GM23248 (cell line): ENCODE measurements at regions not wholly inside any gene's neighbourhood (a gene's known extent, or its start where the extent isn't known, plus 50 kb on each side); places are given as distances from the start of the nearest gene placed in this dataset.

Experiments used
- DNase-seq: peaks from one replicate; pipeline ENCODE4 v3.0.0-alpha.2; 2015
- H2AFZ ChIP-seq: fragments of 200-600 bp; sonication (generic); 2 replicates; pipeline ENCODE4 v1.6.1; 2016; ENCODE audit warnings: antibody characterized with exemption
- H3F3A ChIP-seq: fragments of 200-600 bp; sonication (generic); 2 replicates; pipeline ENCODE4 v1.6.1; 2016; ENCODE audit warnings: mild to moderate bottlenecking, antibody characterized with exemption, mixed run types; ENCODE audit not compliant: insufficient read depth
- H3K27ac ChIP-seq: fragments of 200-600 bp; sonication (generic); 2 replicates; pipeline ENCODE4 v1.5.1; 2016; ENCODE audit warnings: mild to moderate bottlenecking
- H3K27me3 ChIP-seq: fragments of 200-600 bp; sonication (generic); replicated peaks from 2 replicates; pipeline ENCODE4 v1.6.1; 2016; ENCODE audit warnings: mild to moderate bottlenecking; ENCODE audit not compliant: insufficient read depth
- H3K36me3 ChIP-seq: fragments of 200-600 bp; sonication (generic); 2 replicates; pipeline ENCODE4 v1.6.1; 2016; ENCODE audit warnings: low read depth, mild to moderate bottlenecking
- H3K4me1 ChIP-seq: fragments of 200-600 bp; sonication (generic); 2 replicates; pipeline ENCODE4 v1.6.1; 2016; ENCODE audit warnings: mild to moderate bottlenecking; ENCODE audit not compliant: insufficient read depth
- H3K4me2 ChIP-seq: fragments of 200-600 bp; sonication (generic); one replicate; pipeline ENCODE4 v1.6.1; 2016; ENCODE audit warnings: mild to moderate bottlenecking; ENCODE audit not compliant: unreplicated experiment
- H3K4me3 ChIP-seq: fragments of 200-600 bp; sonication (generic); 2 replicates; pipeline ENCODE4 v1.5.1; 2016; ENCODE audit warnings: mild to moderate bottlenecking
- H3K79me2 ChIP-seq: fragments of 200-600 bp; sonication (generic); 2 replicates; pipeline ENCODE4 v1.6.1; 2016; ENCODE audit warnings: mild to moderate bottlenecking; ENCODE audit not compliant: insufficient read depth
- H3K9ac ChIP-seq: fragments of 200-600 bp; sonication (generic); 2 replicates; pipeline ENCODE4 v1.6.1; 2016; ENCODE audit warnings: mild to moderate bottlenecking
- H3K9me2 ChIP-seq: fragments of 200-600 bp; sonication (generic); 2 replicates; pipeline ENCODE4 v1.6.1; 2016; ENCODE audit warnings: mixed run types, mild to moderate bottlenecking, moderate library complexity; ENCODE audit not compliant: insufficient read depth
- H3K9me3 ChIP-seq: fragments of 200-600 bp; sonication (generic); one replicate; pipeline ENCODE4 v1.6.1; 2017; ENCODE audit warnings: low read depth
- H4K20me1 ChIP-seq: fragments of 200-600 bp; sonication (generic); 2 replicates; pipeline ENCODE4 v1.6.0; 2016; ENCODE audit not compliant: insufficient read depth
- EZH2 ChIP-seq: fragments of 200-600 bp; sonication (generic); IDR thresholded peaks from 2 replicates; pipeline ENCODE4 v1.6.1; 2018; ENCODE audit warnings: antibody characterized with exemption, mild to moderate bottlenecking; ENCODE audit not compliant: insufficient read depth, poor library complexity, severe bottlenecking
- EZH2phosphoT487 ChIP-seq: fragments of 200-600 bp; sonication (generic); IDR thresholded peaks from 2 replicates; pipeline ENCODE4 v1.6.1; 2018; ENCODE audit warnings: antibody characterized with exemption, moderate library complexity, mild to moderate bottlenecking, low read depth; ENCODE audit not compliant: insufficient read depth
- WGBS, 2 experiments: methylation state at CpG; one replicate each; pipeline ENCODE4 v1.1.6; 2015 to 2017; ENCODE audit warnings: low lambda C conversion rate in 2 of 2, low coverage in 1 of 2; ENCODE audit errors: missing lambda C conversion rate in 2 of 2; 5-methylcytosine and 5-hydroxymethylcytosine counted together
- in situ Hi-C: fragments of 300-500 bp; cut with MboI; formaldehyde crosslinking; loops from 2 replicates; pipeline ENCODE4 v1.15.0; 2020

DNA sequence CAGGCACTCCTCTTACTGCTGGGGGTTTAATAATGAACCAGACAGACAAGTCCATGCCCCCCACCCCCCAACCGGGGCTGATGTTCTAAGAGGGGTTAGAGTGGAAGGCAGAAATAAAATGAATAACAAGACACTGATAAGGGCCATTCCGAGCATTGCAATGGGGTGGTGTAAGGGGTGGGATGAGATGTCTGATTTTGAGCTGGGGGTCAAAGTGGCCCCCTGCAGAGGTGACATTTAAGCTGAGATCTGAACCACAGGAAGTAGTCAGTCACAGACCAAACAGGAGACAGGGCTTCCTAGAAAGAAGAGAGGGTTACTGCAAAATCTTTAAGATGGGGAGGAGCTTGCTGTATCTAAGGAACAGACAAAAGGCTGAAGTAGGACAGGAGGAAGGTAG lies 180.6 kb upstream of the SH3BP4 start:
- TF ChIP-seq EZH2phosphoT487 (no peak), EZH2 (no peak)
- Histone ChIP-seq H3K9me2 (peaks cover 8% of the 10 kb centered on the region; the same call in 1 of the 2 replicates), H3K79me2 (no peaks in the 10 kb centered on the region), H3K4me1 (peaks cover 40% of the 10 kb centered on the region), H3K36me3 (no peaks in the 10 kb centered on the region), H3K4me3 (no peak overlapping the region), H3F3A (peaks cover 26% of the 10 kb centered on the region), H3K27me3 (no peaks in the 10 kb centered on the region), H2AFZ (peak overlapping the region; percentile 35; the same call in 1 of the 2 replicates), H3K9ac (no peak overlapping the region), H4K20me1 (0 out of 2 replicates have a peak, but pooled peaks cover 4% of the 10 kb centered on the region), H3K4me2 (no peak overlapping the region), H3K27ac (no peak overlapping the region), H3K9me3 (no peaks in the 10 kb centered on the region)
- no peak for DNase-seq
- 96 to 98% methylated on average over 2 of the region's 2 CpGs for WGBS, 2 experiments
- in situ Hi-C loops: no loop called here

- no peak overlapping the region for H3K4me2 ChIP-seq
- H3K4me1 ChIP-seq: peaks cover 40% of the 10 kb centered on the region
- no peak overlapping the region for H2AFZ ChIP-seq
- in situ Hi-C loops: no loop called here
- no peak overlapping the region for H3K4me3 ChIP-seq
- H4K20me1 ChIP-seq: 0 out of 2 replicates have a peak, but pooled peaks cover 4% of the 10 kb centered on the region
- no peak for TF ChIP-seq EZH2
- no peak for TF ChIP-seq EZH2phosphoT487
- peaks cover 26% of the 10 kb centered on the region for H3F3A ChIP-seq
- H3K9me3 ChIP-seq: no peaks in the 10 kb centered on the region
- no peak overlapping the region for H3K9ac ChIP-seq
- H3K36me3 ChIP-seq: no peaks in the 10 kb centered on the region
- DNase-seq: no peak
- H3K27ac ChIP-seq: no peak overlapping the region
- H3K79me2 ChIP-seq: no peaks in the 10 kb centered on the region
- H3K9me2 ChIP-seq: peaks cover 8% of the 10 kb centered on the region; the same call in 1 of the 2 replicates
- no peaks in the 10 kb centered on the region for H3K27me3 ChIP-seq
Observed at GRCh38 chr2:234770715-234771141, 181.1 kb upstream of the SH3BP4 start.

- Histone ChIP-seq H3K9me3 (no peaks in the 10 kb centered on the region), H3K36me3 (no peaks in the 10 kb centered on the region), H3K9ac (no peak overlapping the region), H3K27ac (no peak overlapping the region), H2AFZ (no peak overlapping the region), H3K4me3 (no peak overlapping the region), H3K9me2 (peaks cover 8% of the 10 kb centered on the region; the same call in 1 of the 2 replicates), H3K79me2 (no peaks in the 10 kb centered on the region), H3K27me3 (no peaks in the 10 kb centered on the region), H3K4me2 (no peak overlapping the region), H3F3A (peaks cover 26% of the 10 kb centered on the region), H3K4me1 (peaks cover 40% of the 10 kb centered on the region), H4K20me1 (0 out of 2 replicates have a peak, but pooled peaks cover 4% of the 10 kb centered on the region)
- in situ Hi-C loops: no loop called here
- TF ChIP-seq EZH2phosphoT487 (no peak), EZH2 (no peak)
- DNase-seq: peak; percentile 21
- whole genome bisulfite sequencing, 2 experiments: 85 to 87% methylated on average over 11 of the region's 11 CpGs
Observed at GRCh38 chr2:234770031-234770506, 181.7 kb upstream of the SH3BP4 start.

DNA sequence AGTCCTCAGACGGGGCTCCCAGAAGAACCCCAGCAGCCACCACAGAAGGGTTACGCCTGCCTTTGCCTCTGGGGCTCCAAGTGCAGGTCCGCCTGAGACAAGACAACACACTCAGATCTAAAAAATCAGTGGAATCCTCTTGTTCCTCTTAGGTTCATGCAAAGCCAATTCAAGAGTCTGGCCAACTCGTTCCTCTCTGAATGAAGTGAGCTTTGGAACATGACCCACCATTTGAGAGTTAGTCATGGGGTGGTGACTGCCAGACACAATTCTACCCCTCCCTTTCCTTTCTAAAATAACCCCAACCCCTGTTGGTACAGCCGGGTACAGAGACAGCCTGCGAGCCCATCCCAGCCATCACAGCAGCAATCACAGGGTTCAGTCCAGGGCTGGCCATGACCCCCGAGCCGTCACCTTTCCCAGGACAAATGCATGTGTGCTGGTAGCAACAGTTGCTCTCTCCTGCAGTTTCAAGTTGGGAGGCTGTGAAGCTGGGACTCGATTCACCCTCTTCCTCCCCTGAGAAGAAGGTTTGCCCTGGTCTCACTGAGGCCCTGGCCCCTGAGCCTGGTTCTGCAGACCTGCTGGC lies 183.1 kb upstream of the SH3BP4 start:
- no peak overlapping the region for H2AFZ ChIP-seq
- no peaks in the 10 kb centered on the region for H3K9me3 ChIP-seq
- H3K4me1 ChIP-seq: peaks cover 47% of the 10 kb centered on the region
- no peak overlapping the region for H3K4me3 ChIP-seq
- H3K9ac ChIP-seq: no peak overlapping the region
- peaks cover 26% of the 10 kb centered on the region for H3F3A ChIP-seq
- no peak for TF ChIP-seq EZH2
- TF ChIP-seq EZH2phosphoT487: no peak
- in situ Hi-C loops: no loop called here
- no peaks in the 10 kb centered on the region for H3K79me2 ChIP-seq
- 31 to 38% methylated on average over 8 to 9 of the region's 9 CpGs for WGBS, 2 experiments
- H3K36me3 ChIP-seq: no peaks in the 10 kb centered on the region
- H3K9me2 ChIP-seq: peaks cover 8% of the 10 kb centered on the region; the same call in 1 of the 2 replicates
- peak overlapping the region; percentile 50 for H3K27ac ChIP-seq
- no peaks in the 10 kb centered on the region for H3K27me3 ChIP-seq
- DNase-seq: peak; percentile 87
- 0 out of 2 replicates have a peak, but pooled peaks cover 4% of the 10 kb centered on the region for H4K20me1 ChIP-seq
- H3K4me2 ChIP-seq: no peak overlapping the region

GRCh38 chr2:234765279-234765678 lies 186.5 kb upstream of the SH3BP4 start:
- in situ Hi-C loops: no loop called here
- H3K4me1 ChIP-seq: peaks cover 49% of the 10 kb centered on the region
- no peaks in the 10 kb centered on the region for H3K79me2 ChIP-seq
- H3K4me2 ChIP-seq: no peak overlapping the region
- TF ChIP-seq EZH2 (no peak), EZH2phosphoT487 (no peak)
- no peak overlapping the region for H3K4me3 ChIP-seq
- H3F3A ChIP-seq: peaks cover 34% of the 10 kb centered on the region
- no peak overlapping the region for H3K27ac ChIP-seq
- no peak for DNase-seq
- H2AFZ ChIP-seq: no peak overlapping the region
- peaks cover 8% of the 10 kb centered on the region; the same call in 1 of the 2 replicates for H3K9me2 ChIP-seq
- no peak overlapping the region for H3K9ac ChIP-seq
- no peaks in the 10 kb centered on the region for H3K36me3 ChIP-seq
- no peaks in the 10 kb centered on the region for H3K9me3 ChIP-seq
- 91 to 94% methylated on average over 5 of the region's 5 CpGs for WGBS, 2 experiments
- no peaks in the 10 kb centered on the region for H4K20me1 ChIP-seq
- no peaks in the 10 kb centered on the region for H3K27me3 ChIP-seq
